ENCODE measurements at regions not wholly inside any gene's neighbourhood (a gene's known extent, or its start where the extent isn't known, plus 50 kb on each side); places are given as distances from the start of the nearest gene placed in this dataset.
"Not testable (repeated sequence)": the region's sequence is repeated elsewhere in the genome, so short reads cannot be mapped to it uniquely, and the experiment has no call there.

- Histone ChIP-seq H3K9me3 (no peaks in the 10 kb centered on the region), H3K9ac (no peak overlapping the region), H3K27ac (no peak overlapping the region), H3K36me3 (no peaks in the 10 kb centered on the region), H3K4me1 (no peaks in the 10 kb centered on the region), H3K27me3 (no peaks in the 10 kb centered on the region), H4K20me1 (no peaks in the 10 kb centered on the region), H3K4me3 (no peak overlapping the region), H3K4me2 (no peak overlapping the region)
- no peak for TF ChIP-seq Cebpa-rat (IDR thresholded peaks at IDR 0.05)
Measured at GRCh38 chr4:156116991-156117390, 163.3 kb upstream of the CTSO start.

GRCh38 chr4:156113138-156113765, 159.6 kb upstream of the CTSO start:
- Histone ChIP-seq H3K36me3 (no peaks in the 10 kb centered on the region), H3K4me3 (no peak overlapping the region), H3K4me2 (no peak overlapping the region), H3K4me1 (no peaks in the 10 kb centered on the region), H3K27ac (no peak overlapping the region), H3K9me3 (no peaks in the 10 kb centered on the region), H4K20me1 (no peaks in the 10 kb centered on the region), H3K9ac (no peak overlapping the region), H3K27me3 (no peaks in the 10 kb centered on the region)
- TF ChIP-seq Cebpa-rat (IDR thresholded peaks at IDR 0.05), result no peak

- H3K4me3 ChIP-seq, result no peak overlapping the region
- H3K9ac ChIP-seq, result no peak overlapping the region
- H3K27ac ChIP-seq, result no peak overlapping the region
- no peaks in the 10 kb centered on the region for H3K27me3 ChIP-seq
- no peak overlapping the region for H3K4me2 ChIP-seq
- H3K4me1 ChIP-seq, result no peaks in the 10 kb centered on the region
- H3K36me3 ChIP-seq, result no peaks in the 10 kb centered on the region
- no peaks in the 10 kb centered on the region for H3K9me3 ChIP-seq
- no peaks in the 10 kb centered on the region for H4K20me1 ChIP-seq
- no peak for TF ChIP-seq Cebpa-rat (IDR thresholded peaks at IDR 0.05)
Measured at GRCh38 chr4:156111686-156112085, 158.0 kb upstream of the CTSO start.

- no peak overlapping the region for H3K4me2 ChIP-seq
- H3K4me1 ChIP-seq, result no peaks in the 10 kb centered on the region
- no peak for TF ChIP-seq Cebpa-rat (IDR thresholded peaks at IDR 0.05)
- no peaks in the 10 kb centered on the region for H4K20me1 ChIP-seq
- H3K27me3 ChIP-seq, result no peaks in the 10 kb centered on the region
- no peaks in the 10 kb centered on the region for H3K9me3 ChIP-seq
- no peaks in the 10 kb centered on the region for H3K36me3 ChIP-seq
- no peak overlapping the region for H3K4me3 ChIP-seq
- H3K9ac ChIP-seq, result no peak overlapping the region
- H3K27ac ChIP-seq, result no peak overlapping the region
Measured at GRCh38 chr4:156109943-156110900, 156.6 kb upstream of the CTSO start.

- H3K4me2 ChIP-seq, H3K9ac ChIP-seq, H3K9me3 ChIP-seq, H3K4me3 ChIP-seq, H3K27me3 ChIP-seq, H3K36me3 ChIP-seq, H3K27ac ChIP-seq, H4K20me1 ChIP-seq, H3K4me1 ChIP-seq: not testable (repeated sequence)
Measured at GRCh38 chr4:156109087-156109486, 155.4 kb upstream of the CTSO start.

- Histone ChIP-seq H3K4me2 (no peak overlapping the region), H3K4me1 (no peaks in the 10 kb centered on the region), H3K9me3 (no peaks in the 10 kb centered on the region), H3K27me3 (no peaks in the 10 kb centered on the region), H3K9ac (no peak overlapping the region), H3K4me3 (no peak overlapping the region), H4K20me1 (no peaks in the 10 kb centered on the region), H3K27ac (no peak overlapping the region), H3K36me3 (no peaks in the 10 kb centered on the region)
- TF ChIP-seq Cebpa-rat (IDR thresholded peaks at IDR 0.05), result no peak
Measured at GRCh38 chr4:156103311-156103710, 149.6 kb upstream of the CTSO start.

- no peak overlapping the region for H3K4me3 ChIP-seq
- no peak overlapping the region for H3K4me2 ChIP-seq
- no peaks in the 10 kb centered on the region for H3K4me1 ChIP-seq
- no peaks in the 10 kb centered on the region for H4K20me1 ChIP-seq
- no peaks in the 10 kb centered on the region for H3K27me3 ChIP-seq
- no peaks in the 10 kb centered on the region for H3K36me3 ChIP-seq
- TF ChIP-seq Cebpa-rat (IDR thresholded peaks at IDR 0.05), result no peak
- H3K9me3 ChIP-seq, result no peaks in the 10 kb centered on the region
- no peak overlapping the region for H3K27ac ChIP-seq
- no peak overlapping the region for H3K9ac ChIP-seq
Measured at GRCh38 chr4:156102411-156102810, 148.7 kb upstream of the CTSO start.

GRCh38 chr4:156101571-156101970, 147.9 kb upstream of the CTSO start:
- no peaks in the 10 kb centered on the region for H4K20me1 ChIP-seq
- no peaks in the 10 kb centered on the region for H3K9me3 ChIP-seq
- H3K4me1 ChIP-seq, result no peaks in the 10 kb centered on the region
- H3K9ac ChIP-seq, result no peak overlapping the region
- no peak overlapping the region for H3K4me3 ChIP-seq
- no peak for TF ChIP-seq Cebpa-rat (IDR thresholded peaks at IDR 0.05)
- H3K36me3 ChIP-seq, result no peaks in the 10 kb centered on the region
- H3K27ac ChIP-seq, result no peak overlapping the region
- no peak overlapping the region for H3K4me2 ChIP-seq
- H3K27me3 ChIP-seq, result no peaks in the 10 kb centered on the region

- Histone ChIP-seq H3K9me3 (no peaks in the 10 kb centered on the region), H3K9ac (no peak overlapping the region), H3K27ac (no peak overlapping the region), H3K4me2 (no peak overlapping the region), H3K4me1 (no peaks in the 10 kb centered on the region), H4K20me1 (no peaks in the 10 kb centered on the region), H3K36me3 (no peaks in the 10 kb centered on the region), H3K4me3 (no peak overlapping the region), H3K27me3 (no peaks in the 10 kb centered on the region)
- TF ChIP-seq Cebpa-rat (IDR thresholded peaks at IDR 0.05), result no peak
Measured at GRCh38 chr4:156100651-156101050, 147.0 kb upstream of the CTSO start.

GRCh38 chr4:156098805-156099204, 145.1 kb upstream of the CTSO start:
- H3K36me3 ChIP-seq, result no peaks in the 10 kb centered on the region
- H3K9ac ChIP-seq, result no peak overlapping the region
- no peaks in the 10 kb centered on the region for H4K20me1 ChIP-seq
- no peak overlapping the region for H3K4me2 ChIP-seq
- no peak overlapping the region for H3K4me3 ChIP-seq
- H3K27ac ChIP-seq, result no peak overlapping the region
- no peaks in the 10 kb centered on the region for H3K4me1 ChIP-seq
- TF ChIP-seq Cebpa-rat (IDR thresholded peaks at IDR 0.05), result no peak
- H3K9me3 ChIP-seq, result no peaks in the 10 kb centered on the region
- H3K27me3 ChIP-seq, result no peaks in the 10 kb centered on the region

Measured in BLaER1 (cell line).